ENCODE measurements at regions not wholly inside any gene's neighbourhood (a gene's known extent, or its start where the extent isn't known, plus 50 kb on each side); places are given as distances from the start of the nearest gene placed in this dataset.
A peak's percentile ranks its signal among the peaks of the same experiment; 100 is the strongest.
"Not testable (repeated sequence)": the region's sequence is repeated elsewhere in the genome, so short reads cannot be mapped to it uniquely, and the experiment has no call there.

- no peak for DNase-seq
These were observed 59.7 kb downstream of the NHLRC1 start for GRCh38 chr6:18062733-18063132.

- DNase-seq: no peak
These were observed 64.0 kb downstream of the NHLRC1 start for GRCh38 chr6:18058429-18058828.

GRCh38 chr6:18055714-18056382 is 66.6 kb downstream of the NHLRC1 start:
- no peak for DNase-seq

GRCh38 chr6:18055098-18055497 is 67.4 kb downstream of the NHLRC1 start:
- DNase-seq: no peak

- DNase-seq: peak; percentile 93
These were observed 66.4 kb upstream of the KIF13A start for GRCh38 chr6:18053555-18054445.

- DNase-seq: no peak
These were observed 65.6 kb upstream of the KIF13A start for GRCh38 chr6:18053078-18053477.

- DNase-seq: no peak
These were observed 62.2 kb upstream of the KIF13A start for GRCh38 chr6:18049646-18050045.

GRCh38 chr6:18048953-18049630 is 61.7 kb upstream of the KIF13A start:
- DNase-seq: no peak

GRCh38 chr6:18047406-18047805 is 60.0 kb upstream of the KIF13A start:
- DNase-seq: no peak

- DNase-seq: no peak
These were observed 58.1 kb upstream of the KIF13A start for GRCh38 chr6:18045507-18045906.

GRCh38 chr6:18044108-18044783 is 56.8 kb upstream of the KIF13A start:
- no peak for DNase-seq

GRCh38 chr6:18042536-18043145 is 55.2 kb upstream of the KIF13A start:
- no peak for DNase-seq

- no peak for DNase-seq
These were observed 52.0 kb upstream of the KIF13A start for GRCh38 chr6:18039481-18039880.

- DNase-seq: not testable (repeated sequence)
These were observed 50.8 kb upstream of the KIF13A start for GRCh38 chr6:18038235-18038634.
